ENCODE measurements at regions not wholly inside any gene's neighbourhood (a gene's known extent, or its start where the extent isn't known, plus 50 kb on each side); places are given as distances from the start of the nearest gene placed in this dataset.

- H3K27me3 ChIP-seq (ENCODE audit: control insufficient read depth, insufficient read depth, low read length): 0 out of 2 replicates have a peak, but pooled peaks cover 2% of the 10 kb centered on the region
- H3K4me3 ChIP-seq (ENCODE audit: low read depth, low read length): no peak overlapping the region
- TF ChIP-seq, protein P1, sequence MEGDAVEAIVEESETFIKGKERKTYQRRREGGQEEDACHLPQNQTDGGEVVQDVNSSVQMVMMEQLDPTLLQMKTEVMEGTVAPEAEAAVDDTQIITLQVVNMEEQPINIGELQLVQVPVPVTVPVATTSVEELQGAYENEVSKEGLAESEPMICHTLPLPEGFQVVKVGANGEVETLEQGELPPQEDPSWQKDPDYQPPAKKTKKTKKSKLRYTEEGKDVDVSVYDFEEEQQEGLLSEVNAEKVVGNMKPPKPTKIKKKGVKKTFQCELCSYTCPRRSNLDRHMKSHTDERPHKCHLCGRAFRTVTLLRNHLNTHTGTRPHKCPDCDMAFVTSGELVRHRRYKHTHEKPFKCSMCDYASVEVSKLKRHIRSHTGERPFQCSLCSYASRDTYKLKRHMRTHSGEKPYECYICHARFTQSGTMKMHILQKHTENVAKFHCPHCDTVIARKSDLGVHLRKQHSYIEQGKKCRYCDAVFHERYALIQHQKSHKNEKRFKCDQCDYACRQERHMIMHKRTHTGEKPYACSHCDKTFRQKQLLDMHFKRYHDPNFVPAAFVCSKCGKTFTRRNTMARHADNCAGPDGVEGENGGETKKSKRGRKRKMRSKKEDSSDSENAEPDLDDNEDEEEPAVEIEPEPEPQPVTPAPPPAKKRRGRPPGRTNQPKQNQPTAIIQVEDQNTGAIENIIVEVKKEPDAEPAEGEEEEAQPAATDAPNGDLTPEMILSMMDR (IDR thresholded peaks at IDR 0.05; ENCODE audit: insufficient read depth, low read depth, low read length): no peak
- ChIA-PET CTCF (no interaction called here), POLR2A (no interaction called here)
- DNase-seq (ENCODE audit: low read depth): no peak
- no peaks in the 10 kb centered on the region for H3K36me3 ChIP-seq (ENCODE audit: control insufficient read depth, insufficient read depth, low read length)
Measured at GRCh38 chr11:88043149-88043548, 132.1 kb downstream of the RAB38 start.

DNA sequence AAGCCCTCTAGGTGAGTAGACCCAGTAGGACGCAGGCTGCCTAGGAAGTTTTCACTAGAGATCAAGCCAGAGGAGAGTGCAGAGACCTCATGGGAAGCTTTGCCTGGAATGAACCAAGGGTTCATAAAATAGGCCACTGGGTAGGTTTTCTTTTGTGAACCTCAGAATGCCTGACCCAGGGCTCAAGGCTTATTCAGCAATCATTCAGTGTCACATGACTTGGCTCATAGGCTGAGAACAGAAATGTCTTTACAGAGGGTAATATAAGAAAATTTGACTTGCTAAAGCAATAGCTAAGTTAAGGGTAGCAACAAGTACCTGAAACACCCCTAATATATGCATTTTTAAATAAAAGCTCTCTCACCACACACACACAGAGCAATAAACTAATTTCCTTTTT, 132.6 kb downstream of the RAB38 start:
- CTCF ChIA-PET: interaction anchor here (1.1 kb wide), 1 partner anchor 39 kb away, joined by 4 read pairs; no protein-coding TSS in a partner anchor
- POLR2A ChIA-PET: no interaction called here
- Histone ChIP-seq H3K4me3 (ENCODE audit: low read depth, low read length) (no peak overlapping the region), H3K36me3 (ENCODE audit: control insufficient read depth, insufficient read depth, low read length) (no peaks in the 10 kb centered on the region), H3K27me3 (ENCODE audit: control insufficient read depth, insufficient read depth, low read length) (0 out of 2 replicates have a peak, but pooled peaks cover 2% of the 10 kb centered on the region)
- DNase-seq (ENCODE audit: low read depth): no peak
- TF ChIP-seq, protein P1 (IDR thresholded peaks at IDR 0.05; ENCODE audit: insufficient read depth, low read depth, low read length): no peak

- CTCF ChIA-PET: interaction anchor here (1.1 kb wide), 1 partner anchor 39 kb away, joined by 4 read pairs; no protein-coding TSS in a partner anchor
Measured at GRCh38 chr11:88042238-88042637, 133.0 kb downstream of the RAB38 start.

GRCh38 chr11:88041679-88042078, 133.6 kb downstream of the RAB38 start:
- no peak for DNase-seq (ENCODE audit: low read depth)
- no peaks in the 10 kb centered on the region for H3K36me3 ChIP-seq (ENCODE audit: control insufficient read depth, insufficient read depth, low read length)
- no peak overlapping the region for H3K4me3 ChIP-seq (ENCODE audit: low read depth, low read length)
- CTCF ChIA-PET: interaction anchor here (1.1 kb wide), 1 partner anchor 40 kb away, joined by 4 read pairs; no protein-coding TSS in a partner anchor
- POLR2A ChIA-PET: no interaction called here
- TF ChIP-seq, protein P1 (IDR thresholded peaks at IDR 0.05; ENCODE audit: insufficient read depth, low read depth, low read length): no peak
- H3K27me3 ChIP-seq (ENCODE audit: control insufficient read depth, insufficient read depth, low read length): 0 out of 2 replicates have a peak, but pooled peaks cover 2% of the 10 kb centered on the region

More at GRCh38 chr11:88042238-88042637, 133.0 kb downstream of the RAB38 start:
- TF ChIP-seq, protein P1 (IDR thresholded peaks at IDR 0.05; ENCODE audit: insufficient read depth, low read depth, low read length): no peak
- DNase-seq (ENCODE audit: low read depth): no peak
- Histone ChIP-seq H3K36me3 (ENCODE audit: control insufficient read depth, insufficient read depth, low read length) (no peaks in the 10 kb centered on the region), H3K27me3 (ENCODE audit: control insufficient read depth, insufficient read depth, low read length) (0 out of 2 replicates have a peak, but pooled peaks cover 2% of the 10 kb centered on the region), H3K4me3 (ENCODE audit: low read depth, low read length) (no peak overlapping the region)
- POLR2A ChIA-PET: no interaction called here

- Histone ChIP-seq H3K4me3 (ENCODE audit: low read depth, low read length) (no peak overlapping the region), H3K36me3 (ENCODE audit: control insufficient read depth, insufficient read depth, low read length) (no peaks in the 10 kb centered on the region), H3K27me3 (ENCODE audit: control insufficient read depth, insufficient read depth, low read length) (0 out of 2 replicates have a peak, but pooled peaks cover 2% of the 10 kb centered on the region)
- ChIA-PET CTCF (interaction anchor here (0.7 kb wide), 1 partner anchor 36 kb away, joined by 3 read pairs; no protein-coding TSS in a partner anchor), POLR2A (no interaction called here)
- TF ChIP-seq, protein P1 (IDR thresholded peaks at IDR 0.05; ENCODE audit: insufficient read depth, low read depth, low read length): no peak
- no peak for DNase-seq (ENCODE audit: low read depth)
Measured at GRCh38 chr11:88040148-88040496, 135.1 kb downstream of the RAB38 start.
